ENCODE measurements at regions not wholly inside any gene's neighbourhood (a gene's known extent, or its start where the extent isn't known, plus 50 kb on each side); places are given as distances from the start of the nearest gene placed in this dataset.

GRCh38 chr13:106145997-106146864 lies 389.2 kb downstream of the EFNB2 start:
- no peak for DNase-seq (ENCODE audit: low read depth)
- no peak overlapping the region for H3K4me3 ChIP-seq (ENCODE audit: low read length)
- no peaks in the 10 kb centered on the region for H3K36me3 ChIP-seq (ENCODE audit: control insufficient read depth, insufficient read depth, low read length, severe bottlenecking)
- H3K9ac ChIP-seq (ENCODE audit: low read length) = no peak overlapping the region
- H3K27me3 ChIP-seq (replicated peaks; ENCODE audit: control insufficient read depth, insufficient read depth, low read length) = no peaks in the 10 kb centered on the region
- H3K9me3 ChIP-seq (ENCODE audit: control insufficient read depth, low read length) = no peaks in the 10 kb centered on the region
- peaks cover 4% of the 10 kb centered on the region for H3K4me1 ChIP-seq (ENCODE audit: control insufficient read depth, insufficient read depth, low read length)

- H3K4me3 ChIP-seq (ENCODE audit: low read length) = no peak overlapping the region
- DNase-seq (ENCODE audit: low read depth) = no peak
- H3K36me3 ChIP-seq (ENCODE audit: control insufficient read depth, insufficient read depth, low read length, severe bottlenecking) = no peaks in the 10 kb centered on the region
- H3K4me1 ChIP-seq (ENCODE audit: control insufficient read depth, insufficient read depth, low read length) = peaks cover 9% of the 10 kb centered on the region
- H3K9me3 ChIP-seq (ENCODE audit: control insufficient read depth, low read length) = no peaks in the 10 kb centered on the region
- no peaks in the 10 kb centered on the region for H3K27me3 ChIP-seq (replicated peaks; ENCODE audit: control insufficient read depth, insufficient read depth, low read length)
- H3K9ac ChIP-seq (ENCODE audit: low read length) = no peak overlapping the region
These were observed 390.4 kb downstream of the EFNB2 start for GRCh38 chr13:106145070-106145469.

- Histone ChIP-seq H3K9ac (ENCODE audit: low read length) (no peak overlapping the region), H3K4me1 (ENCODE audit: control insufficient read depth, insufficient read depth, low read length) (peaks cover 14% of the 10 kb centered on the region), H3K9me3 (ENCODE audit: control insufficient read depth, low read length) (no peaks in the 10 kb centered on the region), H3K27me3 (replicated peaks; ENCODE audit: control insufficient read depth, insufficient read depth, low read length) (no peaks in the 10 kb centered on the region), H3K4me3 (ENCODE audit: low read length) (no peak overlapping the region), H3K36me3 (ENCODE audit: control insufficient read depth, insufficient read depth, low read length, severe bottlenecking) (no peaks in the 10 kb centered on the region)
- DNase-seq (ENCODE audit: low read depth) = no peak
These were observed 391.3 kb downstream of the EFNB2 start for GRCh38 chr13:106143930-106144709.

GRCh38 chr13:106143392-106143791 lies 392.1 kb downstream of the EFNB2 start:
- Histone ChIP-seq H3K36me3 (ENCODE audit: control insufficient read depth, insufficient read depth, low read length, severe bottlenecking) (no peaks in the 10 kb centered on the region), H3K4me3 (ENCODE audit: low read length) (no peak overlapping the region), H3K9ac (ENCODE audit: low read length) (no peak overlapping the region), H3K27me3 (replicated peaks; ENCODE audit: control insufficient read depth, insufficient read depth, low read length) (no peaks in the 10 kb centered on the region), H3K9me3 (ENCODE audit: control insufficient read depth, low read length) (no peaks in the 10 kb centered on the region), H3K4me1 (ENCODE audit: control insufficient read depth, insufficient read depth, low read length) (peaks cover 14% of the 10 kb centered on the region)
- peak; percentile 85 for DNase-seq (ENCODE audit: low read depth)

- H3K4me3 ChIP-seq (ENCODE audit: low read length) = no peak overlapping the region
- H3K9ac ChIP-seq (ENCODE audit: low read length) = no peak overlapping the region
These were observed 395.0 kb downstream of the EFNB2 start for GRCh38 chr13:106140476-106140875.

GRCh38 chr13:106139942-106140341 lies 395.5 kb downstream of the EFNB2 start:
- Histone ChIP-seq H3K27me3 (replicated peaks; ENCODE audit: control insufficient read depth, insufficient read depth, low read length) (no peaks in the 10 kb centered on the region), H3K9me3 (ENCODE audit: control insufficient read depth, low read length) (no peaks in the 10 kb centered on the region), H3K4me1 (ENCODE audit: control insufficient read depth, insufficient read depth, low read length) (peaks cover 14% of the 10 kb centered on the region), H3K36me3 (ENCODE audit: control insufficient read depth, insufficient read depth, low read length, severe bottlenecking) (no peaks in the 10 kb centered on the region), H3K4me3 (ENCODE audit: low read length) (no peak overlapping the region), H3K9ac (ENCODE audit: low read length) (no peak overlapping the region)
- no peak for DNase-seq (ENCODE audit: low read depth)

More at GRCh38 chr13:106140476-106140875, 395.0 kb downstream of the EFNB2 start:
- no peaks in the 10 kb centered on the region for H3K36me3 ChIP-seq (ENCODE audit: control insufficient read depth, insufficient read depth, low read length, severe bottlenecking)
- H3K27me3 ChIP-seq (replicated peaks; ENCODE audit: control insufficient read depth, insufficient read depth, low read length) = no peaks in the 10 kb centered on the region
- DNase-seq (ENCODE audit: low read depth) = peak; percentile 71
- H3K4me1 ChIP-seq (ENCODE audit: control insufficient read depth, insufficient read depth, low read length) = peaks cover 14% of the 10 kb centered on the region
- no peaks in the 10 kb centered on the region for H3K9me3 ChIP-seq (ENCODE audit: control insufficient read depth, low read length)

GRCh38 chr13:106139377-106139776 lies 396.1 kb downstream of the EFNB2 start:
- H3K9ac ChIP-seq (ENCODE audit: low read length) = no peak overlapping the region

GRCh38 chr13:106138620-106139019 lies 396.8 kb downstream of the EFNB2 start:
- Histone ChIP-seq H3K4me3 (ENCODE audit: low read length) (no peak overlapping the region), H3K27me3 (replicated peaks; ENCODE audit: control insufficient read depth, insufficient read depth, low read length) (no peaks in the 10 kb centered on the region), H3K4me1 (ENCODE audit: control insufficient read depth, insufficient read depth, low read length) (peaks cover 14% of the 10 kb centered on the region), H3K36me3 (ENCODE audit: control insufficient read depth, insufficient read depth, low read length, severe bottlenecking) (no peaks in the 10 kb centered on the region), H3K9me3 (ENCODE audit: control insufficient read depth, low read length) (peaks cover 2% of the 10 kb centered on the region), H3K9ac (ENCODE audit: low read length) (no peak overlapping the region)
- DNase-seq (ENCODE audit: low read depth) = no peak

More at GRCh38 chr13:106139377-106139776, 396.1 kb downstream of the EFNB2 start:
- H3K4me1 ChIP-seq (ENCODE audit: control insufficient read depth, insufficient read depth, low read length) = peaks cover 14% of the 10 kb centered on the region
- no peaks in the 10 kb centered on the region for H3K27me3 ChIP-seq (replicated peaks; ENCODE audit: control insufficient read depth, insufficient read depth, low read length)
- no peak for DNase-seq (ENCODE audit: low read depth)
- no peaks in the 10 kb centered on the region for H3K9me3 ChIP-seq (ENCODE audit: control insufficient read depth, low read length)
- no peaks in the 10 kb centered on the region for H3K36me3 ChIP-seq (ENCODE audit: control insufficient read depth, insufficient read depth, low read length, severe bottlenecking)
- no peak overlapping the region for H3K4me3 ChIP-seq (ENCODE audit: low read length)

GRCh38 chr13:106133025-106133424 lies 402.4 kb downstream of the EFNB2 start:
- Histone ChIP-seq H3K4me3 (ENCODE audit: low read length) (no peak overlapping the region), H3K36me3 (ENCODE audit: control insufficient read depth, insufficient read depth, low read length, severe bottlenecking) (no peaks in the 10 kb centered on the region), H3K27me3 (replicated peaks; ENCODE audit: control insufficient read depth, insufficient read depth, low read length) (no peaks in the 10 kb centered on the region), H3K9me3 (ENCODE audit: control insufficient read depth, low read length) (peaks cover 4% of the 10 kb centered on the region), H3K4me1 (ENCODE audit: control insufficient read depth, insufficient read depth, low read length) (peaks cover 12% of the 10 kb centered on the region), H3K9ac (ENCODE audit: low read length) (no peak overlapping the region)
- peak; percentile 65 for DNase-seq (ENCODE audit: low read depth)

- Histone ChIP-seq H3K4me3 (ENCODE audit: low read length) (no peak overlapping the region), H3K9me3 (ENCODE audit: control insufficient read depth, low read length) (peaks cover 4% of the 10 kb centered on the region), H3K9ac (ENCODE audit: low read length) (no peak overlapping the region), H3K4me1 (ENCODE audit: control insufficient read depth, insufficient read depth, low read length) (peaks cover 12% of the 10 kb centered on the region), H3K27me3 (replicated peaks; ENCODE audit: control insufficient read depth, insufficient read depth, low read length) (peaks cover 3% of the 10 kb centered on the region), H3K36me3 (ENCODE audit: control insufficient read depth, insufficient read depth, low read length, severe bottlenecking) (no peaks in the 10 kb centered on the region)
- no peak for DNase-seq (ENCODE audit: low read depth)
These were observed 403.2 kb downstream of the EFNB2 start for GRCh38 chr13:106132216-106132615.

- Histone ChIP-seq H3K36me3 (ENCODE audit: control insufficient read depth, insufficient read depth, low read length, severe bottlenecking) (no peaks in the 10 kb centered on the region), H3K4me1 (ENCODE audit: control insufficient read depth, insufficient read depth, low read length) (peaks cover 12% of the 10 kb centered on the region), H3K9ac (ENCODE audit: low read length) (no peak overlapping the region), H3K9me3 (ENCODE audit: control insufficient read depth, low read length) (peaks cover 4% of the 10 kb centered on the region), H3K27me3 (replicated peaks; ENCODE audit: control insufficient read depth, insufficient read depth, low read length) (peaks cover 8% of the 10 kb centered on the region), H3K4me3 (ENCODE audit: low read length) (no peak overlapping the region)
- no peak for DNase-seq (ENCODE audit: low read depth)
These were observed 405.5 kb downstream of the EFNB2 start for GRCh38 chr13:106129993-106130392.

Measured in adipocyte (in vitro differentiated cells).